A673 (cell line): ENCODE measurements at regions not wholly inside any gene's neighbourhood (a gene's known extent, or its start where the extent isn't known, plus 50 kb on each side); places are given as distances from the start of the nearest gene placed in this dataset.

Source experiments
- BruUV-seq: library from RNA; stranded (reverse); fragments of 400-500 nt; replicated peaks from 2 replicates; lab custom pipeline; 2021; lab: Mats Ljungman, UMichigan
- CTCF ChIA-PET: fragments of 300-600 bp; sonication (Branson Sonifier 250); formaldehyde crosslinking; loops from one replicate; lab custom pipeline; 2022; ENCODE audit warnings: antibody characterized with exemption; lab: Charles Lee
- POLR2A ChIA-PET: fragments of 300-600 bp; sonication (Branson Sonifier 250); formaldehyde crosslinking; loops from one replicate; lab custom pipeline; 2022; ENCODE audit warnings: antibody characterized with exemption; ENCODE audit not compliant: low non-redundant PET; lab: Charles Lee
- DNase-seq: peaks from one replicate; pipeline ENCODE4 v3.0.0-alpha.2; 2015; ENCODE audit warnings: low spot score
- H3K27ac ChIP-seq: fragments of 200-600 bp; sonication (generic); 2 replicates; pipeline ENCODE4 v1.5.1; 2016; ENCODE audit warnings: mixed run types, low read depth, mild to moderate bottlenecking, mixed read lengths, antibody characterized with exemption, low read length; ENCODE audit not compliant: poor library complexity, severe bottlenecking
- H3K27me3 ChIP-seq: fragments of 200-600 bp; sonication (generic); replicated peaks from 2 replicates; pipeline ENCODE4 v1.6.1; 2017; ENCODE audit warnings: mixed run types, low read depth, mild to moderate bottlenecking, mixed read lengths, antibody characterized with exemption, low read length; ENCODE audit not compliant: insufficient read depth, poor library complexity
- H3K36me3 ChIP-seq: fragments of 200-600 bp; sonication (generic); 2 replicates; pipeline ENCODE4 v1.6.1; 2016; ENCODE audit warnings: mixed run types, mild to moderate bottlenecking, mixed read lengths, antibody characterized with exemption, low read length; ENCODE audit not compliant: insufficient read depth, poor library complexity, severe bottlenecking
- H3K4me1 ChIP-seq: fragments of 200-600 bp; sonication (generic); 2 replicates; pipeline ENCODE4 v1.6.1; 2017; ENCODE audit warnings: mixed run types, mild to moderate bottlenecking, mixed read lengths, antibody characterized with exemption, low read length; ENCODE audit not compliant: insufficient read depth, poor library complexity, severe bottlenecking
- H3K4me3 ChIP-seq: fragments of 200-600 bp; sonication (generic); 2 replicates; pipeline ENCODE4 v1.5.1; 2016; ENCODE audit warnings: low read depth, mixed run types, mild to moderate bottlenecking, mixed read lengths, low read length; ENCODE audit not compliant: poor library complexity, severe bottlenecking
- H3K9me3 ChIP-seq: fragments of 200-600 bp; sonication (generic); 2 replicates; pipeline ENCODE4 v1.6.1; 2016; ENCODE audit warnings: mixed run types, low read depth, mild to moderate bottlenecking, mixed read lengths, antibody characterized with exemption, low read length; ENCODE audit not compliant: poor library complexity, severe bottlenecking
- CTCF ChIP-seq: fragments of 300-800, 200-600 bp; sonication (generic); conservative IDR thresholded peaks from 2 replicates; pipeline ENCODE4 v1.5.1; 2017; ENCODE audit warnings: low read depth, mild to moderate bottlenecking, antibody characterized with exemption, low read length, moderate library complexity, mixed read lengths
- EZH2 ChIP-seq: fragments of 200-600 bp; sonication (generic); IDR thresholded peaks from 2 replicates; pipeline ENCODE4 v1.6.1; 2017; ENCODE audit warnings: borderline replicate concordance, low read depth, mild to moderate bottlenecking, mixed read lengths, antibody characterized with exemption, low read length; ENCODE audit not compliant: poor library complexity, severe bottlenecking
- intact Hi-C: fragments of 100-400 bp; cut with micrococcal nuclease; formaldehyde crosslinking; loops from one replicate; pipeline ENCODE4 v1.10.0; 2022; ENCODE audit not compliant: unreplicated experiment

GRCh38 chr12:118727196-118727978 lies 254.0 kb upstream of the SRRM4 start:
- ChIA-PET CTCF (no interaction called here), POLR2A (no interaction called here)
- TF ChIP-seq EZH2 = no peak
- no peak for TF ChIP-seq CTCF
- Histone ChIP-seq H3K9me3 (no peaks in the 10 kb centered on the region), H3K36me3 (no peaks in the 10 kb centered on the region), H3K27ac (no peak overlapping the region), H3K4me1 (no peaks in the 10 kb centered on the region), H3K27me3 (peaks cover 9% of the 10 kb centered on the region), H3K4me3 (no peak overlapping the region)
- BruUV-seq = no TSS peak
- DNase-seq = no peak
- intact Hi-C loops = no loop called here

- no TSS peak for BruUV-seq
- H3K36me3 ChIP-seq = no peaks in the 10 kb centered on the region
- H3K4me1 ChIP-seq = no peaks in the 10 kb centered on the region
- CTCF ChIA-PET = no interaction called here
- POLR2A ChIA-PET = no interaction called here
- DNase-seq = no peak
- peaks cover 9% of the 10 kb centered on the region for H3K27me3 ChIP-seq
- H3K9me3 ChIP-seq = no peaks in the 10 kb centered on the region
- TF ChIP-seq EZH2 = no peak
- TF ChIP-seq CTCF = no peak
- H3K27ac ChIP-seq = no peak overlapping the region
- intact Hi-C loops = no loop called here
- no peak overlapping the region for H3K4me3 ChIP-seq
These were observed 253.4 kb upstream of the SRRM4 start for GRCh38 chr12:118727979-118728366.

GRCh38 chr12:118734266-118734665 lies 247.1 kb upstream of the SRRM4 start:
- POLR2A ChIA-PET = no interaction called here
- no peak for DNase-seq
- Histone ChIP-seq H3K27me3 (no peaks in the 10 kb centered on the region), H3K4me3 (no peak overlapping the region), H3K27ac (no peak overlapping the region), H3K9me3 (no peaks in the 10 kb centered on the region), H3K4me1 (no peaks in the 10 kb centered on the region), H3K36me3 (no peaks in the 10 kb centered on the region)
- BruUV-seq = no TSS peak
- intact Hi-C loops = no loop called here
- no peak for TF ChIP-seq EZH2
- no peak for TF ChIP-seq CTCF
- CTCF ChIA-PET = no interaction called here
